Stimulated activated CD8-positive, alpha-beta memory T cell treated with anti-CD3 and anti-CD28 coated beads, Interleukin-4, amount 100 ng/mL, for 4 hours (primary cell): ENCODE measurements at regions not wholly inside any gene's neighbourhood (a gene's known extent, or its start where the extent isn't known, plus 50 kb on each side); places are given as distances from the start of the nearest gene placed in this dataset.

Experiments used
- DNase-seq, 2 donors: peaks; one replicate each; pipeline ENCODE4 v3.0.0-alpha.2; 2020; ENCODE audit warnings: low read depth in 2 of 2, low spot score in 1 of 2

- no peak for DNase-seq
These were observed 386.7 kb upstream of the ATP5MC3 start for GRCh38 chr2:175568109-175568730.

- no peak for DNase-seq
These were observed 386.0 kb upstream of the ATP5MC3 start for GRCh38 chr2:175567435-175568061.

- DNase-seq, result no peak
These were observed 379.1 kb upstream of the ATP5MC3 start for GRCh38 chr2:175560521-175561169.

- DNase-seq, result no peak
These were observed 378.1 kb upstream of the ATP5MC3 start for GRCh38 chr2:175559613-175560012.

- no peak for DNase-seq
These were observed 376.4 kb upstream of the ATP5MC3 start for GRCh38 chr2:175557810-175558377.

- DNase-seq, result no peak
These were observed 372.4 kb upstream of the ATP5MC3 start for GRCh38 chr2:175553910-175554309.

GRCh38 chr2:175552902-175553301, 371.4 kb upstream of the ATP5MC3 start:
- DNase-seq, result no peak

GRCh38 chr2:175540421-175540820, 358.9 kb upstream of the ATP5MC3 start:
- DNase-seq, result no peak

GRCh38 chr2:175539122-175539521, 357.6 kb upstream of the ATP5MC3 start:
- DNase-seq, result no peak

- DNase-seq, result no peak
These were observed 354.5 kb upstream of the ATP5MC3 start for GRCh38 chr2:175536059-175536458.

- no peak for DNase-seq
These were observed 354.1 kb upstream of the ATP5MC3 start for GRCh38 chr2:175535631-175536030.

GRCh38 chr2:175525975-175526374, 344.5 kb upstream of the ATP5MC3 start:
- DNase-seq, result no peak

- no peak for DNase-seq
These were observed 341.5 kb upstream of the ATP5MC3 start for GRCh38 chr2:175523001-175523400.

- no peak for DNase-seq
These were observed 336.7 kb upstream of the ATP5MC3 start for GRCh38 chr2:175518206-175518605.

- DNase-seq, result no peak
These were observed 335.0 kb upstream of the ATP5MC3 start for GRCh38 chr2:175516555-175516954.

GRCh38 chr2:175500255-175500654, 318.7 kb upstream of the ATP5MC3 start:
- no peak for DNase-seq

- DNase-seq, result no peak
These were observed 308.9 kb upstream of the ATP5MC3 start for GRCh38 chr2:175490360-175490791.

- no peak for DNase-seq
These were observed 296.7 kb upstream of the ATP5MC3 start for GRCh38 chr2:175478096-175478768.

GRCh38 chr2:175476948-175477347, 295.4 kb upstream of the ATP5MC3 start:
- DNase-seq, result no peak

GRCh38 chr2:175476374-175476773, 294.9 kb upstream of the ATP5MC3 start:
- DNase-seq, result no peak

GRCh38 chr2:175475130-175475529, 293.6 kb upstream of the ATP5MC3 start:
- no peak for DNase-seq
